ENCODE measurements at regions not wholly inside any gene's neighbourhood (a gene's known extent, or its start where the extent isn't known, plus 50 kb on each side); places are given as distances from the start of the nearest gene placed in this dataset.

GRCh38 chr18:78662879-78663278, 316.7 kb upstream of the SALL3 start:
- no peaks in the 10 kb centered on the region for H3F3A ChIP-seq (ENCODE audit: insufficient read depth, low read length, poor library complexity, severe bottlenecking)
- no peak overlapping the region for H3K27ac ChIP-seq (ENCODE audit: low read length)
- H3K9me3 ChIP-seq (ENCODE audit: low read length): no peaks in the 10 kb centered on the region
- H3K27me3 ChIP-seq (ENCODE audit: insufficient read depth, low read depth, low read length): no peaks in the 10 kb centered on the region
- H3K9ac ChIP-seq (ENCODE audit: low read length): no peak overlapping the region
- H3K79me2 ChIP-seq (replicated peaks; ENCODE audit: insufficient read depth, low read length): no peaks in the 10 kb centered on the region
- H2AFZ ChIP-seq (ENCODE audit: low read depth, low read length): no peak overlapping the region
- no peaks in the 10 kb centered on the region for H3K36me3 ChIP-seq (ENCODE audit: insufficient read depth, low read length)
- H4K20me1 ChIP-seq (ENCODE audit: insufficient read depth): no peaks in the 10 kb centered on the region
- no peak overlapping the region for H3K4me3 ChIP-seq (ENCODE audit: low read length)
- no peak overlapping the region for H3K4me2 ChIP-seq (ENCODE audit: low read length)
- TF ChIP-seq CTCF (IDR thresholded peaks at IDR 0.05; ENCODE audit: poor library complexity, severe bottlenecking): no peak
- TF ChIP-seq EZH2 (IDR thresholded peaks at IDR 0.05; ENCODE audit: borderline replicate concordance, insufficient read depth, low read length, poor library complexity, severe bottlenecking): no peak
- no peaks in the 10 kb centered on the region for H3K9me2 ChIP-seq (ENCODE audit: insufficient read depth, low read length)

- Histone ChIP-seq H3K4me2 (ENCODE audit: low read length) (no peak overlapping the region), H3K79me2 (replicated peaks; ENCODE audit: insufficient read depth, low read length) (no peaks in the 10 kb centered on the region), H3K36me3 (ENCODE audit: insufficient read depth, low read length) (no peaks in the 10 kb centered on the region), H3K9ac (ENCODE audit: low read length) (no peak overlapping the region), H3K9me2 (ENCODE audit: insufficient read depth, low read length) (no peaks in the 10 kb centered on the region), H4K20me1 (ENCODE audit: insufficient read depth) (no peaks in the 10 kb centered on the region), H3K4me3 (ENCODE audit: low read length) (no peak overlapping the region), H3F3A (ENCODE audit: insufficient read depth, low read length, poor library complexity, severe bottlenecking) (no peaks in the 10 kb centered on the region), H3K9me3 (ENCODE audit: low read length) (no peaks in the 10 kb centered on the region), H3K27me3 (ENCODE audit: insufficient read depth, low read depth, low read length) (no peaks in the 10 kb centered on the region), H3K27ac (ENCODE audit: low read length) (no peak overlapping the region), H2AFZ (ENCODE audit: low read depth, low read length) (no peak overlapping the region)
- TF ChIP-seq TAF1 (IDR thresholded peaks at IDR 0.05; ENCODE audit: low read depth) (no peak), SMC3 (conservative IDR thresholded peaks at IDR 0.05; ENCODE audit: poor library complexity) (no peak), MXI1 (conservative IDR thresholded peaks at IDR 0.05; ENCODE audit: poor library complexity, severe bottlenecking) (no peak), CTCF (IDR thresholded peaks at IDR 0.05; ENCODE audit: poor library complexity, severe bottlenecking) (no peak), POLR2AphosphoS5 (IDR thresholded peaks at IDR 0.05) (no peak), EP300 (conservative IDR thresholded peaks at IDR 0.05; ENCODE audit: poor library complexity, severe bottlenecking) (no peak), EZH2 (IDR thresholded peaks at IDR 0.05; ENCODE audit: borderline replicate concordance, insufficient read depth, low read length, poor library complexity, severe bottlenecking) (no peak), RAD21 (conservative IDR thresholded peaks at IDR 0.05) (no peak), REST (IDR thresholded peaks at IDR 0.05; ENCODE audit: borderline replicate concordance) (no peak)
Measured at GRCh38 chr18:78664048-78664447, 315.6 kb upstream of the SALL3 start.
